Esophagus muscularis mucosa (tissue), 3 donors: ENCODE measurements at regions not wholly inside any gene's neighbourhood (a gene's known extent, or its start where the extent isn't known, plus 50 kb on each side); places are given as distances from the start of the nearest gene placed in this dataset.

Experiments used
- CTCF ChIP-seq, 3 experiments: fragments of 200-600 bp in 2 of 3; fragments of 450-650 bp in 1 of 3; sonication (generic) in 2 of 3; IDR thresholded peaks; one replicate each; pipeline ENCODE4 v1.5.1; 2017 to 2019; ENCODE audit warnings: antibody characterized with exemption in 3 of 3, mild to moderate bottlenecking in 2 of 3, moderate library complexity in 1 of 3
- POLR2A ChIP-seq: fragments of 450-650 bp; IDR thresholded peaks from one replicate; pipeline ENCODE4 v1.6.1; 2017; ENCODE audit warnings: antibody characterized with exemption, moderate library complexity, mild to moderate bottlenecking, low read depth
- POLR2AphosphoS5 ChIP-seq, 2 donors: sonication (generic); formaldehyde crosslinking; IDR thresholded peaks; one replicate each; pipeline ENCODE4 v1.6.1; 2017; ENCODE audit warnings: antibody characterized with exemption in 2 of 2

- TF ChIP-seq CTCF (IDR thresholded peaks at IDR 0.05) (no peak), POLR2AphosphoS5 (IDR thresholded peaks at IDR 0.05) (no peak), POLR2A (no peak)
These were observed 398.3 kb upstream of the DUSP10 start for GRCh38 chr1:222140206-222140605.
